PFSK-1 (cell line): ENCODE measurements at regions not wholly inside any gene's neighbourhood (a gene's known extent, or its start where the extent isn't known, plus 50 kb on each side); places are given as distances from the start of the nearest gene placed in this dataset.

Experiments
- FOXP2 ChIP-seq: optimal IDR thresholded peaks from 2 replicates; pipeline ENCODE3; 2011; ENCODE audit warnings: borderline replicate concordance, control low read depth, inconsistent platforms; ENCODE audit not compliant: insufficient read depth; ENCODE audit errors: extremely low read length, extremely low read depth
- POLR2AphosphoS5 ChIP-seq: IDR thresholded peaks from 2 replicates; pipeline ENCODE4 v1.6.1; 2012; ENCODE audit warnings: low read depth, mild to moderate bottlenecking, control low read depth, low read length, moderate library complexity
- REST ChIP-seq, 2 experiments: IDR thresholded peaks; 2 replicates each; pipeline versions ENCODE4 v1.6.1 to v1.8.0; 2011 to 2012; ENCODE audit warnings: low read depth in 2 of 2, low read length in 2 of 2, control low read depth in 1 of 2, inconsistent platforms in 1 of 2, mild to moderate bottlenecking in 1 of 2, moderate library complexity in 1 of 2; ENCODE audit not compliant: insufficient read depth in 1 of 2
- SIN3A ChIP-seq: IDR thresholded peaks from 2 replicates; pipeline ENCODE4 v1.6.1; 2012; ENCODE audit warnings: mild to moderate bottlenecking, low read length, moderate library complexity, borderline replicate concordance; ENCODE audit not compliant: insufficient read depth
- TAF1 ChIP-seq: IDR thresholded peaks from 2 replicates; pipeline ENCODE4 v1.6.1; 2012; ENCODE audit warnings: low read length, control low read depth, borderline replicate concordance; ENCODE audit not compliant: insufficient read depth

GRCh38 chr18:35818353-35818667 is 154.2 kb upstream of the RMP24 start:
- TF ChIP-seq FOXP2 = no peak
- no peak for TF ChIP-seq TAF1

DNA sequence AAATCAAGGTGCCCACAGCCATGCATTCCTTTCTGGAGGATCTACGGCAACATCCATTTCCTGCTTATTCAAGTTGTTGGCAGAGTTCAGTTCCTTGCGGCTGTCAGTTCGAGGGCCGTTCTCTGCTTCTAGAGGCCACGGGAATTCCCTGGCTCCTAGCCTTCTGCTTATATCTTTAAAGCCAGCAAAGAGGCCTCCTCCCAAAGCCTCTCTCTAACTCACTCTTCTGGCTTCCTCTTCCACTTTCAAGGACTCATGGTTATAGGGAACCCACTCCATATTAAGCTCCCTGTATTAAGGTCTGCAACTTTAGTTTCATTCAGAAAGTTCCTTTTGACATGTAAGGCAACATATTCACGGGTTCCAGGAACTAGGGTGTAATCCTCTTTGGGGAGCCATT is 150.1 kb upstream of the RMP24 start:
- no peak for TF ChIP-seq SIN3A
- TF ChIP-seq TAF1 = no peak
- TF ChIP-seq POLR2AphosphoS5 = no peak
- TF ChIP-seq FOXP2 = no peak
- no peak for TF ChIP-seq REST (IDR thresholded peaks at IDR 0.05; ENCODE audit: insufficient read depth in 1 of 2, low read depth in 2 of 2, low read length in 2 of 2)

DNA sequence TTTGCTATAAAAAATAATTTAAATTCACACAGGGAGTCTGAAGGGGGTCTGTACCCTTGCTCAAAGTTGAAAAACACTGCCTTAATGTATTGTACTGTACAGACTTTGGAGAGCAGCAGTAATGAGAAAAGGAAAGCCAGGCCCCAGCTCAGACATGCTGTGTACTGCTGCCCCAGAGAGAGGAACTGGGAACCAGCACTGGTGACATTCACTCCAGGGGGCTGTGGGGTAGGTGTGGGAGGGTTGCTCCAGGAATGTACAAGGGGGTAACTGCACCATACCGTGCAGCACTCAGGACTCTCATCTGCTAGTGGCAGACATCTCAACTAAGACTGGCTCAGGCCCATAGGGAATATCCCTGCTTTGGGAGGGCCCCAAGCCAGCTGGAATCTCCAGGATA is 146.0 kb upstream of the RMP24 start:
- TF ChIP-seq FOXP2 (no peak), POLR2AphosphoS5 (no peak), SIN3A (no peak), TAF1 (no peak), REST (IDR thresholded peaks at IDR 0.05; ENCODE audit: insufficient read depth in 1 of 2, low read depth in 2 of 2, low read length in 2 of 2) (no peak)

DNA sequence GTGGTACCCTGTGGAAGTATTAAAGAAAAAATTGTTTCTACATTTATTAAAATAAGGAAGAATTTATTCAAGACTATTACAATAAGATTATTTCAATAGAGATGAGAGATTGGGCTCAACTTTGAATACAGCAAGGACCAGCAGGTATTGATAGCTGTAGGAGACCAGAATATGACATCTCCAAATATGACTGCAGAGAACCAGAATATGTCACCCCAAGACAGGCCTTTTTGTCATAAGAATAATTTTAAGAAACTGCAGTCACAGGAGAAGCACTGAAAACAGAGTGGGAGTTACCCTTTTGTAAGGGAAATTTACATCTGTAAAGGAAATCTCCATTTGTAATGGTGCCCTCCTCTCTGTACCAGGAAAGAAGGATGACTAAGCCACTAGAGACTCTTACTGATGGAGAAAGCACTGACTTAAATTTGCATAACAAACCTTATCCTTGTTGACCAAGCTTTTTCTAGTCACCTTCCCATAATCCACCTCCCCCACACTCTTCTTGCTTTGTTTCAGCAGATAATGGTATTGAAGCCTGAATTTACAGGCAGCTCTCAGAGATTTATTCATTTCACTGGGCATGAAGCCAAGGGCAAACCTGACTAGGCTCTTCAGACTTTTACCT is 145.1 kb upstream of the RMP24 start:
- TF ChIP-seq REST (IDR thresholded peaks at IDR 0.05; ENCODE audit: insufficient read depth in 1 of 2, low read depth in 2 of 2, low read length in 2 of 2) (no peak), TAF1 (no peak), POLR2AphosphoS5 (no peak), FOXP2 (no peak), SIN3A (no peak)

GRCh38 chr18:35827903-35828275 is 144.6 kb upstream of the RMP24 start:
- no peak for TF ChIP-seq REST (IDR thresholded peaks at IDR 0.05; ENCODE audit: insufficient read depth in 1 of 2, low read depth in 2 of 2, low read length in 2 of 2)
- no peak for TF ChIP-seq TAF1
- no peak for TF ChIP-seq SIN3A
- no peak for TF ChIP-seq POLR2AphosphoS5
- TF ChIP-seq FOXP2 = no peak
